ENCODE measurements at regions not wholly inside any gene's neighbourhood (a gene's known extent, or its start where the extent isn't known, plus 50 kb on each side); places are given as distances from the start of the nearest gene placed in this dataset.

DNA sequence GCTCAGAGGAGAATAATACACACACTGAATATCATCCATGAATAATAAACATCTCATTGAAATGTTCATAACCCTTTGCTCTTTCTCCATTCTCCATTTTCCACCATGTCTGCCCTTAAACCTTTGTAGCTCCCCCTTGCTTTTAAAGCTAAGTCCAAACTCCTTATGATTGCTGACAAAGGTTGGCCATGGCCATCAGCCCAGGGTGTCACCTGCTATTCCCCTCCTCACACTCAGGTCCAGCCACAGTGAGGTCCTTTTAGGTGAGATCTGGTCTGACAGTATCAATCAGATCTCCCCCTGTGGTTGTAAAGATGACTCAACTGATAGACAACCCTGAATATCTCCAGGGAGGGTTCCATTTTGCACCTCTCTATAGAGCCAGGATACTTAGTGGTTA is 181.5 kb upstream of the PDE1C start:
- H3K36me3 ChIP-seq (ENCODE audit: control insufficient read depth, insufficient read depth, low read length) = no peaks in the 10 kb centered on the region
- H3K4me1 Mint-ChIP-seq = no peaks in the 10 kb centered on the region
- no peak overlapping the region for H3K4me3 ChIP-seq (ENCODE audit: low read depth, low read length)
- no peak for ATAC-seq (ENCODE audit: low read depth in 2 of 2)
- no peaks in the 10 kb centered on the region for H3K4me1 ChIP-seq (ENCODE audit: control insufficient read depth, insufficient read depth, low read length, poor library complexity, severe bottlenecking)
- H3K27ac ChIP-seq (ENCODE audit: insufficient read depth, low read length, poor library complexity, severe bottlenecking) = no peak overlapping the region
- H3K27me3 ChIP-seq (ENCODE audit: control insufficient read depth, insufficient read depth, low read length) = no peaks in the 10 kb centered on the region
- no peaks in the 10 kb centered on the region for H3K36me3 Mint-ChIP-seq
- H3K9me3 Mint-ChIP-seq = peaks cover 0 to 3% (median 0%) of the 10 kb centered on the region in 7 donors
- no peak overlapping the region for H3K4me3 Mint-ChIP-seq
- H3K9me3 ChIP-seq (ENCODE audit: control insufficient read depth in 2 of 2, low read length in 2 of 2) = no peaks in the 10 kb centered on the region
- H3K27me3 Mint-ChIP-seq = no peaks in the 10 kb centered on the region
- no peak overlapping the region for H3K27ac Mint-ChIP-seq
- no peak for DNase-seq

GRCh38 chr7:32250471-32251260 is 180.5 kb upstream of the PDE1C start:
- peaks cover 0 to 3% (median 0%) of the 10 kb centered on the region in 7 donors for H3K9me3 Mint-ChIP-seq
- no peak for ATAC-seq (ENCODE audit: low read depth in 2 of 2)

DNA sequence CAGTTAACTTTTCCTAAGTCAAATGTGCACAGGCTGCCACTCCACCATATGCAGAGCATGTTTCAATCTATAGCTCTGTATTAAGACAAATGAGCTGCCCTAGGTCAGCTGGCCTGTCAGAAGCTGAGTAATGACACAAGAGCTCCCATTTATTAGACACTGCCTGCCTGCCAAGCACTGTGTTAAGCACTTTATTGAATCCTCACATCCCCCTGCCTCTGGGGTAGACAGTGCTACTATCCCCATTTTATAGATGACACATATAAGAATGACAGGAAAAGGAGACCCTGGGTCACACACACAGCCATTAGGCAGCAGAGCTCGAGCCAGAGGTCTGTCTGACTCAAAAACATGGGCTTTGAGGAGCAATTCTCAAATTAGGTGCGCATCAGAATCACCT is 179.8 kb upstream of the PDE1C start:
- H3K4me1 ChIP-seq (ENCODE audit: control insufficient read depth, insufficient read depth, low read length, poor library complexity, severe bottlenecking) = no peaks in the 10 kb centered on the region
- Mint-ChIP-seq H3K4me3 (no peak overlapping the region), H3K27ac (no peak overlapping the region)

More at GRCh38 chr7:32250471-32251260, 180.5 kb upstream of the PDE1C start:
- no peaks in the 10 kb centered on the region for H3K27me3 ChIP-seq (ENCODE audit: control insufficient read depth, insufficient read depth, low read length)
- no peaks in the 10 kb centered on the region for H3K9me3 ChIP-seq (ENCODE audit: control insufficient read depth in 2 of 2, low read length in 2 of 2)
- Mint-ChIP-seq H3K4me3 (no peak overlapping the region), H3K36me3 (no peaks in the 10 kb centered on the region), H3K27me3 (no peaks in the 10 kb centered on the region), H3K4me1 (no peaks in the 10 kb centered on the region), H3K27ac (no peak overlapping the region)
- H3K27ac ChIP-seq (ENCODE audit: insufficient read depth, low read length, poor library complexity, severe bottlenecking) = no peak overlapping the region
- DNase-seq = no peak
- H3K4me3 ChIP-seq (ENCODE audit: low read depth, low read length) = no peak overlapping the region
- no peaks in the 10 kb centered on the region for H3K36me3 ChIP-seq (ENCODE audit: control insufficient read depth, insufficient read depth, low read length)
- no peaks in the 10 kb centered on the region for H3K4me1 ChIP-seq (ENCODE audit: control insufficient read depth, insufficient read depth, low read length, poor library complexity, severe bottlenecking)

GRCh38 chr7:32248522-32248921 is 178.3 kb upstream of the PDE1C start:
- Histone ChIP-seq H3K27ac (ENCODE audit: insufficient read depth, low read length, poor library complexity, severe bottlenecking) (no peak overlapping the region), H3K4me3 (ENCODE audit: low read depth, low read length) (no peak overlapping the region), H3K9me3 (ENCODE audit: control insufficient read depth in 2 of 2, low read length in 2 of 2) (no peaks in the 10 kb centered on the region), H3K4me1 (ENCODE audit: control insufficient read depth, insufficient read depth, low read length, poor library complexity, severe bottlenecking) (no peaks in the 10 kb centered on the region), H3K27me3 (ENCODE audit: control insufficient read depth, insufficient read depth, low read length) (no peaks in the 10 kb centered on the region), H3K36me3 (ENCODE audit: control insufficient read depth, insufficient read depth, low read length) (no peaks in the 10 kb centered on the region)
- Mint-ChIP-seq H3K4me3 (no peak overlapping the region), H3K27ac (peak overlapping the region in 1 of 3 donors; percentile 32), H3K9me3 (peaks cover 0 to 8% (median 0%) of the 10 kb centered on the region in 7 donors), H3K36me3 (no peaks in the 10 kb centered on the region), H3K27me3 (no peaks in the 10 kb centered on the region), H3K4me1 (no peaks in the 10 kb centered on the region)
- ATAC-seq (ENCODE audit: low read depth in 2 of 2) (no peak), DNase-seq (no peak)

More for the DNA sequence above, 179.8 kb upstream of the PDE1C start:
- Mint-ChIP-seq H3K27me3 (no peaks in the 10 kb centered on the region), H3K36me3 (no peaks in the 10 kb centered on the region), H3K4me1 (no peaks in the 10 kb centered on the region), H3K9me3 (peaks cover 0 to 8% (median 0%) of the 10 kb centered on the region in 7 donors)
- DNase-seq (no peak), ATAC-seq (ENCODE audit: low read depth in 2 of 2) (no peak)
- Histone ChIP-seq H3K4me3 (ENCODE audit: low read depth, low read length) (no peak overlapping the region), H3K27ac (ENCODE audit: insufficient read depth, low read length, poor library complexity, severe bottlenecking) (no peak overlapping the region), H3K36me3 (ENCODE audit: control insufficient read depth, insufficient read depth, low read length) (no peaks in the 10 kb centered on the region), H3K9me3 (ENCODE audit: control insufficient read depth in 2 of 2, low read length in 2 of 2) (no peaks in the 10 kb centered on the region), H3K27me3 (ENCODE audit: control insufficient read depth, insufficient read depth, low read length) (no peaks in the 10 kb centered on the region)

GRCh38 chr7:32244806-32245345 is 174.7 kb upstream of the PDE1C start:
- H3K4me1 Mint-ChIP-seq = no peaks in the 10 kb centered on the region
- H3K27ac Mint-ChIP-seq = no peak overlapping the region
- H3K27me3 Mint-ChIP-seq = no peaks in the 10 kb centered on the region
- Histone ChIP-seq H3K4me3 (ENCODE audit: low read depth, low read length) (no peak overlapping the region), H3K9me3 (ENCODE audit: control insufficient read depth in 2 of 2, low read length in 2 of 2) (no peaks in the 10 kb centered on the region), H3K27me3 (ENCODE audit: control insufficient read depth, insufficient read depth, low read length) (no peaks in the 10 kb centered on the region), H3K36me3 (ENCODE audit: control insufficient read depth, insufficient read depth, low read length) (no peaks in the 10 kb centered on the region), H3K4me1 (ENCODE audit: control insufficient read depth, insufficient read depth, low read length, poor library complexity, severe bottlenecking) (no peaks in the 10 kb centered on the region), H3K27ac (ENCODE audit: insufficient read depth, low read length, poor library complexity, severe bottlenecking) (no peak overlapping the region)
- H3K4me3 Mint-ChIP-seq = no peak overlapping the region
- no peak for DNase-seq
- H3K36me3 Mint-ChIP-seq = no peaks in the 10 kb centered on the region
- H3K9me3 Mint-ChIP-seq = peaks cover 0 to 8% (median 0%) of the 10 kb centered on the region in 7 donors
- no peak for ATAC-seq (ENCODE audit: low read depth in 2 of 2)

DNA sequence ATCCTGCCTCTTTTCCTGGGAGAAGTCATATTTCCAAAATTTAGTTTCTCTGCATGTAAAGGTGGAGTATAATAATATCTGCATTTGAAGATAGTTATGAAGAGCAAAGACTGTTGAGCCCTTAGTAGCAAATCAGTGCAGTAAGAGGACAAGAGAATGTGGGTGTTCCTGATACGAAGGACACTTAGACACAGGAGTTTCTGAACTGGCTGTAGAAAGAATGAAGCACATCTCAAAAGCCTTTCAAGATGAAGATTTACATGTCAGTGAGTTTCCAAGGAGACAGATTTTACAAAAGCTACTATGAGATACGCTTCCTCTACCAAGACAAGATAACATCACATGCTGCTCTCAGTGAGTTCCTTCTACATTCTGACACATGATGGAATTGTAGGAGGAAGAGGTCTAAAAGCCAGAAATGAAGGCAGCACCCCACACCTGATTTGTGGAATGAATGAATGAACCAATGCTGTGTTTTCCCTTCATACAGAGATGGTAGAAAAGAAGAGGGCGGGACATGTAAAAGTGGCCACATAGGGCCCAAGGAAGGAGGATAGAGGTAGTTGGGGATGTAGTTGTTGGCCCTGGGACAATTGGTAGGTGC is 173.6 kb upstream of the PDE1C start:
- H3K36me3 Mint-ChIP-seq = no peaks in the 10 kb centered on the region
- no peaks in the 10 kb centered on the region for H3K27me3 Mint-ChIP-seq
- H3K36me3 ChIP-seq (ENCODE audit: control insufficient read depth, insufficient read depth, low read length) = no peaks in the 10 kb centered on the region
- H3K27ac ChIP-seq (ENCODE audit: insufficient read depth, low read length, poor library complexity, severe bottlenecking) = no peak overlapping the region
- DNase-seq = no peak
- no peak overlapping the region for H3K4me3 ChIP-seq (ENCODE audit: low read depth, low read length)
- H3K4me3 Mint-ChIP-seq = no peak overlapping the region
- H3K4me1 Mint-ChIP-seq = no peaks in the 10 kb centered on the region
- no peaks in the 10 kb centered on the region for H3K4me1 ChIP-seq (ENCODE audit: control insufficient read depth, insufficient read depth, low read length, poor library complexity, severe bottlenecking)
- ATAC-seq (ENCODE audit: low read depth in 2 of 2) = no peak
- H3K9me3 ChIP-seq (ENCODE audit: control insufficient read depth in 2 of 2, low read length in 2 of 2) = no peaks in the 10 kb centered on the region
- no peaks in the 10 kb centered on the region for H3K27me3 ChIP-seq (ENCODE audit: control insufficient read depth, insufficient read depth, low read length)
- peaks cover 0 to 8% (median 0%) of the 10 kb centered on the region in 7 donors for H3K9me3 Mint-ChIP-seq
- no peak overlapping the region for H3K27ac Mint-ChIP-seq

- no peak for ATAC-seq (ENCODE audit: low read depth in 2 of 2)
- H3K36me3 ChIP-seq (ENCODE audit: control insufficient read depth, insufficient read depth, low read length) = no peaks in the 10 kb centered on the region
- Mint-ChIP-seq H3K4me1 (no peaks in the 10 kb centered on the region), H3K36me3 (no peaks in the 10 kb centered on the region), H3K4me3 (no peak overlapping the region), H3K27me3 (no peaks in the 10 kb centered on the region), H3K9me3 (peaks cover 0 to 8% (median 0%) of the 10 kb centered on the region in 7 donors), H3K27ac (no peak overlapping the region)
- H3K27me3 ChIP-seq (ENCODE audit: control insufficient read depth, insufficient read depth, low read length) = no peaks in the 10 kb centered on the region
- no peak overlapping the region for H3K4me3 ChIP-seq (ENCODE audit: low read depth, low read length)
- no peaks in the 10 kb centered on the region for H3K9me3 ChIP-seq (ENCODE audit: control insufficient read depth in 2 of 2, low read length in 2 of 2)
- no peaks in the 10 kb centered on the region for H3K4me1 ChIP-seq (ENCODE audit: control insufficient read depth, insufficient read depth, low read length, poor library complexity, severe bottlenecking)
- no peak overlapping the region for H3K27ac ChIP-seq (ENCODE audit: insufficient read depth, low read length, poor library complexity, severe bottlenecking)
- no peak for DNase-seq
Observed at GRCh38 chr7:32242436-32242835, 172.2 kb upstream of the PDE1C start.
